ENCODE measurements at regions not wholly inside any gene's neighbourhood (a gene's known extent, or its start where the extent isn't known, plus 50 kb on each side); places are given as distances from the start of the nearest gene placed in this dataset.

- DNase-seq = no peak
These were observed 190.5 kb upstream of the CSF3R start for GRCh38 chr1:36673202-36673601.

GRCh38 chr1:36669262-36669661, 186.5 kb upstream of the CSF3R start:
- no peak for DNase-seq

- no peak for DNase-seq
These were observed 185.1 kb upstream of the CSF3R start for GRCh38 chr1:36667836-36668235.

- DNase-seq = no peak
These were observed 184.5 kb upstream of the CSF3R start for GRCh38 chr1:36667256-36667655.

- no peak for DNase-seq
These were observed 182.9 kb upstream of the CSF3R start for GRCh38 chr1:36665478-36666080.

GRCh38 chr1:36664571-36665287, 182.0 kb upstream of the CSF3R start:
- DNase-seq = no peak

GRCh38 chr1:36663772-36664430, 181.2 kb upstream of the CSF3R start:
- no peak for DNase-seq

- no peak for DNase-seq
These were observed 176.1 kb upstream of the CSF3R start for GRCh38 chr1:36658838-36659237.

GRCh38 chr1:36657826-36658225, 175.1 kb upstream of the CSF3R start:
- DNase-seq = no peak

- DNase-seq = no peak
These were observed 174.1 kb upstream of the CSF3R start for GRCh38 chr1:36656838-36657237.

GRCh38 chr1:36656271-36656670, 173.6 kb upstream of the CSF3R start:
- DNase-seq = no peak

- no peak for DNase-seq
These were observed 171.9 kb upstream of the CSF3R start for GRCh38 chr1:36654586-36654985.

- DNase-seq = no peak
These were observed 171.1 kb upstream of the CSF3R start for GRCh38 chr1:36653850-36654249.

GRCh38 chr1:36652586-36652985, 169.9 kb upstream of the CSF3R start:
- no peak for DNase-seq

GRCh38 chr1:36652011-36652410, 169.3 kb upstream of the CSF3R start:
- DNase-seq = no peak

- DNase-seq = no peak
These were observed 168.6 kb upstream of the CSF3R start for GRCh38 chr1:36651176-36651910.

- peak; percentile 65 for DNase-seq
These were observed 167.7 kb upstream of the CSF3R start for GRCh38 chr1:36650200-36651065.

- no peak for DNase-seq
These were observed 163.2 kb upstream of the CSF3R start for GRCh38 chr1:36645867-36646266.

GRCh38 chr1:36644556-36644955, 161.8 kb upstream of the CSF3R start:
- no peak for DNase-seq

- DNase-seq = no peak
These were observed 160.9 kb upstream of the CSF3R start for GRCh38 chr1:36643371-36644270.

- no peak for DNase-seq
These were observed 160.1 kb upstream of the CSF3R start for GRCh38 chr1:36642802-36643201.

- no peak for DNase-seq
These were observed 159.1 kb upstream of the CSF3R start for GRCh38 chr1:36641776-36642175.
